ENCODE measurements at regions not wholly inside any gene's neighbourhood (a gene's known extent, or its start where the extent isn't known, plus 50 kb on each side); places are given as distances from the start of the nearest gene placed in this dataset.

GRCh38 chr16:6297666-6298410, 1034.8 kb upstream of the RBFOX1 start:
- TF ChIP-seq CSDC2 (CRISPR knock-in tag; IDR thresholded peaks at IDR 0.05), result no peak
- TF ChIP-seq POU6F1 (CRISPR knock-in tag; IDR thresholded peaks at IDR 0.05; ENCODE audit: borderline replicate concordance, low read depth), result no peak
- TF ChIP-seq ZNF565 (CRISPR knock-in tag; conservative IDR thresholded peaks at IDR 0.05; ENCODE audit: low read depth), result no peak
- TF ChIP-seq ZFP3 (CRISPR knock-in tag; IDR thresholded peaks at IDR 0.05), result no peak
- TF ChIP-seq OSR1 (CRISPR knock-in tag; IDR thresholded peaks at IDR 0.05), result no peak
- no peak for TF ChIP-seq ZNF8 (CRISPR knock-in tag; IDR thresholded peaks at IDR 0.05)
- no peak for TF ChIP-seq BACH2 (CRISPR knock-in tag; IDR thresholded peaks at IDR 0.05; ENCODE audit: borderline replicate concordance)
- TF ChIP-seq TSHZ2 (CRISPR knock-in tag; IDR thresholded peaks at IDR 0.05), result no peak
- no peak for TF ChIP-seq GLIS3 (CRISPR knock-in tag; IDR thresholded peaks at IDR 0.05)
- no peak for TF ChIP-seq TOX (CRISPR knock-in tag; IDR thresholded peaks at IDR 0.05; ENCODE audit: borderline replicate concordance)

All from SK-N-SH treated with all-trans-retinoic acid at 6 μM for 48 hours (cell line).